ENCODE measurements at regions not wholly inside any gene's neighbourhood (a gene's known extent, or its start where the extent isn't known, plus 50 kb on each side); places are given as distances from the start of the nearest gene placed in this dataset.

- TF ChIP-seq MLXIP (CRISPR knock-in tag; IDR thresholded peaks at IDR 0.05; ENCODE audit: borderline replicate concordance) (no peak), AHR (CRISPR knock-in tag; IDR thresholded peaks at IDR 0.05) (no peak), FUBP1 (CRISPR knock-in tag; IDR thresholded peaks at IDR 0.05; ENCODE audit: borderline replicate concordance) (no peak), SPEN (CRISPR knock-in tag; IDR thresholded peaks at IDR 0.05; ENCODE audit: low read depth) (no peak), NRL (CRISPR knock-in tag; IDR thresholded peaks at IDR 0.05; ENCODE audit: borderline replicate concordance) (no peak), ZNF260 (CRISPR knock-in tag; IDR thresholded peaks at IDR 0.05; ENCODE audit: borderline replicate concordance, low read depth) (no peak), ZEB1 (IDR thresholded peaks at IDR 0.05; ENCODE audit: insufficient replicate concordance, low read depth) (no peak)
Measured at GRCh38 chr2:6109831-6110230, 417.6 kb downstream of the SOX11 start (continued).

GRCh38 chr2:6111781-6112261, 419.6 kb downstream of the SOX11 start:
- no peaks in the 10 kb centered on the region for H3K4me1 ChIP-seq (ENCODE audit: insufficient read depth, low read length)
- H4K20me1 ChIP-seq (ENCODE audit: insufficient read depth, low read length): no peaks in the 10 kb centered on the region
- FAIRE-seq (no peak), ATAC-seq (no peak), DNase-seq (ENCODE audit: low spot score) (no peak)
- POLR2A ChIA-PET: no interaction called here
- H3K27ac ChIP-seq (ENCODE audit: extremely low read length, insufficient read depth, low read length): no peak overlapping the region
- no peaks in the 10 kb centered on the region for H3K36me3 ChIP-seq (replicated peaks in 1 of 2; ENCODE audit: control insufficient read depth in 1 of 2, insufficient read depth in 2 of 2, low read length in 2 of 2)
- H3K4me2 ChIP-seq (ENCODE audit: low read depth, low read length): no peak overlapping the region
- peaks cover 89% of the 10 kb centered on the region for H3K9me3 ChIP-seq (ENCODE audit: low read length)
- CTCF ChIA-PET (ENCODE audit: low intra/inter-chr PET ratio, low total read pairs): no interaction called here
- H3K27me3 ChIP-seq (ENCODE audit: control insufficient read depth in 1 of 2, insufficient read depth in 2 of 2, low read length in 2 of 2): no peaks in the 10 kb centered on the region
- in situ Hi-C loops (cut with HindIII; ENCODE audit: extremely low pct_ligation_motif_present, low pct_unique_long_range_greater_than_20kb): no loop called here
- intact Hi-C loops (cut with micrococcal nuclease; ENCODE audit: unreplicated experiment): no loop called here
- H3K9ac ChIP-seq (ENCODE audit: insufficient read depth, low read depth, low read length): no peak overlapping the region
- WGBS (ENCODE audit: low lambda C conversion rate): 17% methylated on average over 2 of the region's 2 CpGs
- no peak overlapping the region for H3K4me3 ChIP-seq (replicated peaks in 1 of 3; ENCODE audit: insufficient read depth in 1 of 3, low read depth in 2 of 3, low read length in 3 of 3)
- BruUV-seq (replicated peaks): no TSS peak
- no peaks in the 10 kb centered on the region for H3K79me2 ChIP-seq (ENCODE audit: insufficient read depth, low read length)
- H2AFZ ChIP-seq (ENCODE audit: low read length): no peak overlapping the region
- TF ChIP-seq SNAPC5 (CRISPR knock-in tag; IDR thresholded peaks at IDR 0.05; ENCODE audit: borderline replicate concordance): no peak
- TF ChIP-seq RFX3 (CRISPR knock-in tag; IDR thresholded peaks at IDR 0.05): no peak
- TF ChIP-seq KAT7 (CRISPR knock-in tag; IDR thresholded peaks at IDR 0.05; ENCODE audit: borderline replicate concordance): no peak
- no peak for TF ChIP-seq ZNF296 (CRISPR knock-in tag; conservative IDR thresholded peaks at IDR 0.05)
- no peak for TF ChIP-seq ARID5B (CRISPR knock-in tag; IDR thresholded peaks at IDR 0.05)
- no peak for TF ChIP-seq RORA (CRISPR knock-in tag; IDR thresholded peaks at IDR 0.05)

All from HepG2 (cell line).